SW 1271 (cell line): ENCODE measurements at regions not wholly inside any gene's neighbourhood (a gene's known extent, or its start where the extent isn't known, plus 50 kb on each side); places are given as distances from the start of the nearest gene placed in this dataset.

ENCODE experiments used
- DNase-seq, 2 experiments: peaks; one replicate each; lab custom pipeline; 2025; lab: John Stamatoyannopoulos, UW

- DNase-seq: no peak
These were observed 257.9 kb downstream of the BCL11A start for GRCh38 chr2:60295636-60295962.

GRCh38 chr2:60294901-60295635 is 258.4 kb downstream of the BCL11A start:
- no peak for DNase-seq

DNA sequence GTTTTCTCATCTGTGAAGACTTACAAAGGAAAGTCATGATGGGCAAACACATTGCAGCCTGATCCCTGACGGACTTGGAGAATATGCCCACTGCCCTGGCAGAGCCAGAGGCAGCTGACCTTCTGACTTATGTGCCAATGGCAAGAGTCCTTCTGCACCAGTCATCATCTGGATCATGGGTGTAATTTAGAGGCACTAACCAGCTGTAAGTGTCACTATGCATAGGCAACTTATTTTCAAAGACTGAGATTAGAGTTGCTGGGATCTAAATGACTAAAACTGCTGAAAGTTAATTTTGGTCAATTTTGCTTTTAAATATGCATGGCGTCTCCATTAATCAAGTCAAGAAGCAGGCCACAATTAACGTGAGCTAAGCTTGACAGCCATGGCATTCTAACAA is 261.2 kb downstream of the BCL11A start:
- no peak for DNase-seq

DNA sequence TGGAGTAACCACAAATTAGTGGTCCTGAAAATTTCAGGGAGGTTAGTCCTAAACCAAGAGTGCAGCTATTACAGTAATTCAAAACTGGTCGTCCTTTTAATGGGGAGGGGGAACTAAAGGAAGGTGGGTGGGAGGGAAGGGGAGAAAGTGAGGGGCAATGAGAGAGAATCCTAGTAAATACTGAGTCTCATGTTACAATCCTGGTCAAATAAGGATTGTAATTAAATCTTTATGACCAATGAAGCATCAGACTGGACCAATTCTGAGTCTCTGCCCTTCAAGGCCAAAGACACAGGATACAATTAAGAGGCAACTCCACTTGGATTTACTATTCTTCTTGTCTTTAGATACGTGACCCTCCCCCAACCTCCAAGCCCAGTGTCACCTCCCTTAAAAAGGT is 262.9 kb downstream of the BCL11A start:
- no peak for DNase-seq

GRCh38 chr2:60285626-60286316 is 267.7 kb downstream of the BCL11A start:
- no peak for DNase-seq

DNA sequence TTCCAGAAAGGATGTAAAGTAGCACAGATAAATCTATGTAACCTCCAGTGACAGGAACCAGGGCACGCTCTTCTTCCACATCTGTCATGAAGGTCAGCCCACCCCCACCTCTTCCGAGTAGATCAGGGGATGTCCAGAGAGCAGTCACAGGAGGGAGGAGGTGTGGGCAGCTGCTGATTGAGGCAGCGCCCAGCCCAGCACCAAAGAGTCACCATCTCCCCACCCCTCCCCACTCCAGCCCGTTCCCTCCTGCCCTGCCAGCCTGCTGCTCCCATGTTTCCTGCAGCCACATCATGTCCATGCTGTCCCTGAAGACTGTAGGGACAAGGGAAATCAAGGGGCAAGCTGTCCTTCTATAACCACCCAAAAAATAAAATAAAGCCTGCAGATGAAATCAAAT is 269.8 kb downstream of the BCL11A start:
- DNase-seq: no peak

DNA sequence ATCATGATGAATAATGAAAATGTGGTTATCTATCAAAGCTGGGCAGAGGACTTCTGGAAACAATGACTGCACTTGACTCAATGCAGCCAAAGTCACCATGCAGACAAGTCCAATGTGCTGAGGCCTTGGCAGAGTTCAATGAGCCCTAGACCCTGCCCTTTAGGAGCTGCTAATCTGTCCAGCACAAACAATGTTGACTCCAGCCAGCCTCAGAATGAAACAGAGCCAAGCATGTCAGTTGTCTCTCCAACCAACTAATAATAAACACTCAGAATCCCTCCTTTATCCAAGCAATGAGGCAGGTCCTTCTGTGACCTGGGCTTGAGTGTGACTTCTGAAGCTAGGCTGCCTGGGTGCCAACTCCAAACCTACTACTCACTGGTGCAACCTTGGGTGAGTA is 270.6 kb downstream of the BCL11A start:
- no peak for DNase-seq

GRCh38 chr2:60281730-60282129 is 271.7 kb downstream of the BCL11A start:
- DNase-seq: no peak

- no peak for DNase-seq
These were observed 273.2 kb downstream of the BCL11A start for GRCh38 chr2:60280238-60280637.

DNA sequence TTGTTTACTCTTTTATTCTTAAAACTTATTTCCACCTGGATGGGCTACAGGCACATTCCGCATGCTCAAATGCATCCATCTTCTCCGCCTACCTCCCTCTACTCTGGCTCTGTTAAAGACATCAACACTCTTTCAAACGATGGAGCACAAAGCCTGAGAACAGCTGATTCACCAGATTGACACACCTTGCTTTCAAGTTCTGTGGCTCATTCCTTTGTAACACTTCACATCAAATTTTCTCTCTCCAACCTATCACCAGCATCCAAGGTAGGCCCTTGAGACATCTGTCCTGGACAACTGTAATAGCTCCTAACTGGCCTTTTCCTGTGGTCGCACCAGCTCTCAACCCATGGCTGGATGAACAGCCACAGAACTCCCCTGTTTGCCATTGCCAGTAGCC is 274.5 kb downstream of the BCL11A start:
- DNase-seq: no peak

GRCh38 chr2:60275958-60276357 is 277.5 kb downstream of the BCL11A start:
- DNase-seq: no peak

DNA sequence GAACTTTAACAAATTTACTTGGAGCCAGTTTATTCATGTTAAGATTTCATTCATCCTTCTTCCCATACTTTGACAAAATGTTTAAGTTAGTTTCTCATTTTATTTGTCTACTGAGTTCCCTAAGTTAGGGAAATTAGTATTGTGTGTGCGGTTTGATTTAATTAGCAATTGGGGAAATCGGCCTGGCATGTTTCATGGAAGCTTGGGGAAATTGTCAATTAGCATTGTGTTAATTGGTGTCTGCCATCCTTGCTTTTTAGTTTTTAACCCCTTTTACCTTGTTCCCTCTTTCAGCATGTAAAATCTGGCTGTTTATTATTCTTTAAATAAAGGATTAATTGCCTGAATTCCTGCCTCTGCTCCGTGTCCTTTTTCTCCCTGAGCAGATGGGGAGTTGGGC is 279.6 kb downstream of the BCL11A start:
- DNase-seq: no peak

- no peak for DNase-seq
These were observed 281.7 kb downstream of the BCL11A start for GRCh38 chr2:60271713-60272112.

- DNase-seq: no peak
These were observed 282.3 kb downstream of the BCL11A start for GRCh38 chr2:60271131-60271530.

GRCh38 chr2:60268661-60269060 is 284.8 kb downstream of the BCL11A start:
- no peak for DNase-seq

GRCh38 chr2:60268032-60268431 is 285.4 kb downstream of the BCL11A start:
- DNase-seq: no peak

DNA sequence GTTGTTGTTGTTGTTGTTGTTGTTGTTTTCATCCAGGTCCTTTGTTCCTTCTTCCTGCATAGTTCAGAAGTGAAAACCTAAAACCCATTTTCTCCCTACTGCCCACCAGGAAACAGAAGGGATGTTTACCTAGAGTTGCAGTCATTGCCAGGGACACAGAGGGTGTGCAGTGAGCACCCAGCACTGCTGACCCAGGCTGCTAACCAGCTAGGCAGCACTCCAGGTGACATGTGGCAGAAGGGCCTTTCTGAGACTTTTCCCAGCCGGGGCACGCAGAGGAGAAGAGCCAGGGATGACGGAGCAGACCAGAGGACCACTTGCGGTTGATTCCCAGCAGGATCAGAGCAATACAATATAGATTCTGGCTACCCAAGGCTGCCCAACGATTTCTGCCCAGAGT is 286.3 kb downstream of the BCL11A start:
- DNase-seq: no peak

- no peak for DNase-seq
These were observed 291.3 kb downstream of the BCL11A start for GRCh38 chr2:60262178-60262577.

DNA sequence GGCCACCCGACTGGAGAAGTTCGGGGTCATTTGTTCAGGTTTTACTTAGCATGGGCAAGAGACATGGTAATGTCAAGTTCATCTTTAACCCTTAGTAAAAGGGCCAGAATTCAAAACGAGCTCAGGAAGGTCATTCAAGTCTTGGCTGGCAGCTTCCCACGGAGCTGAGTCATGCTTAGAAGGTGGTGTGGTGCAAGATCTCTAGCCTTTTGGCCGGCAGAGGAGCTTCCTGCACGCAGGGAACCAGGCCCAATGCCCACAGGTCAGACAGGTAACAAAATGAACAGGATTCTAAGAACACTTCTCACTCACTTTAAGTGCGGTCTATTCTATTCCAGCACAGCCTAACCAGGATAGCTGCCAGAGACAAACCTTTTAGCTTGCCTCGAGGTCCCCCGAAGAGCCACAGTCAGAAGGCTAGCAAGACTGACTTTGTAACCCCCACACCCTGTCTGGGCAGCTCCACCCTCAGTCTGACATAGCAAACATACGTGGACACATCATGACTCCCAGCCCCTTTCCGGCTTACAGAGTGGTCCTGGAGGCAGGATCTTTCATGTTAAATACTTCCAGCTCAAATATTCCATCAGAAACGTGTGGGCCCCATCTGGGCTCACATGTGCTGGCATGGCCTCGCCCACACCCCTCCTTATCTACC is 292.7 kb downstream of the BCL11A start:
- no peak for DNase-seq

DNA sequence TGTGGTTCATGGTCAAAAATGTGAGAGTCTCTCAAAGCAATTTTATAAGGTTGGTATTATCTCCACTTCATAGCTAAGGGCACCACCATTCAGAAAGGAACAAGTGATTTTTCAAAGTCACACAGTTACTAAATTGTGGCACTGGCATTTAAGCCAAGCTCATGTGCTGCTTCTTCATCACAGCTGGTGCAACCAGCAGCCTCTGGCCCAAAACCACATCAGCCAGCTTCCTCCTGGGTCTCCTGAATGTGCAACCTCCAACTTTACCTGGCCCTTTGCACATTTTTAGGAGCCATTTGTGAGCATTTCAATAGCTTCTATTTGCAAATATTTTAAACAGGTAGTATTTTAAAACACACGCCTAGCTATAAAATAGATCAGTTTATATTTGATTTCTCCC is 293.7 kb downstream of the BCL11A start:
- DNase-seq: no peak

GRCh38 chr2:60252581-60253150 is 300.8 kb downstream of the BCL11A start:
- DNase-seq: no peak

DNA sequence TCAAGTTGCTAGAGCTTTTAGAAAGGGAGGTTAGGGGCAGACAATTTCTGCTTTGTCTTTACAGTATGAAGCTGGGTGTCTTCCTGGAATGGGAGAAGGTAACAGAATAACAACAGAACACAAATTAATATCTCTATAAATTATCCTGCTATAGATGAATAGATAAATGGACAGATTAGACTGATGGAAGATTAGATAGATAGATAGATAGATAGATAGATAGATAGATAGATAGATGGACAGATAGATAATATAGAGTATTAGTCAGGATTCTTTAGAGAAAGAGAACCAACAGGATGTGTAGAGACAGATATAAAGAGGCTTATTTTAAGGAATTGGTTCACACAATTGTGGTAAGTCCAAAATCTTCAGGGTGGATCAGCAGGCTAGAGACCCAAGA is 302.2 kb downstream of the BCL11A start:
- no peak for DNase-seq

GRCh38 chr2:60249879-60250278 is 303.6 kb downstream of the BCL11A start:
- no peak for DNase-seq
